ENCODE measurements at regions not wholly inside any gene's neighbourhood (a gene's known extent, or its start where the extent isn't known, plus 50 kb on each side); places are given as distances from the start of the nearest gene placed in this dataset.

DNA sequence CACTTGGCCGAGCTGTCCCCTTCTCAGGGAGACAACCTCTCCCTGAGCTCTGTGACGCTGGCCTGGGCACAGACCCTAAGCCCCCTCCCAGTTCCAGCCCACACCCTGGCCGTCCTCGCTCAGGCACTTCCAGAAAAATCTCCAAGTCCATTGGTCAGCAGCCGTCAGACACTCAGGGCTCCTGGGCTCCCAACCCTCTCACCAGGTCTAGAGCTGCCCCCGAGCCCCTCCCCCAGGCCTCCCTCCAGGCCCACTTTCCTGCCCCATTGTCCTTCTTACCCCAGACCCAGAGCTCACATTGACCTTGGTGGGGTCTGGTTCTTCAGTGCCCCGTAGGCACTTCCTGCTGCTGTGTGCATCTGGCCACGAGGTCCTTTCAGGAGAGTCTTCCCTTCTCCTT is 249.3 kb upstream of the RTL1 start:
- H3K27me3 ChIP-seq (ENCODE audit: insufficient read depth, low read length, poor library complexity), result no peaks in the 10 kb centered on the region
- H3K9me3 ChIP-seq (ENCODE audit: insufficient read depth, low read length, severe bottlenecking), result peaks cover 3% of the 10 kb centered on the region
- DNase-seq (no peak), ATAC-seq (ENCODE audit: insufficient read depth, low read depth) (no peak)
- no peak overlapping the region for H2AFZ ChIP-seq (ENCODE audit: low read depth, low read length)
- H3K36me3 ChIP-seq (ENCODE audit: insufficient read depth, low read length), result no peaks in the 10 kb centered on the region
- H3K4me1 ChIP-seq (ENCODE audit: insufficient read depth, low read length), result peaks cover 7% of the 10 kb centered on the region
- H3K4me3 ChIP-seq (ENCODE audit: low read depth in 1 of 2, low read length in 2 of 2), result no peak overlapping the region
- H3K4me2 ChIP-seq (ENCODE audit: insufficient read depth, low read length), result no peak overlapping the region
- no peaks in the 10 kb centered on the region for H3K79me2 ChIP-seq (ENCODE audit: insufficient read depth, low read length)
- H4K20me1 ChIP-seq (ENCODE audit: insufficient read depth, low read length), result no peaks in the 10 kb centered on the region
- TF ChIP-seq EZH2 (IDR thresholded peaks at IDR 0.05; ENCODE audit: borderline replicate concordance, low read depth, low read length, severe bottlenecking), result no peak
- TF ChIP-seq, protein P1, sequence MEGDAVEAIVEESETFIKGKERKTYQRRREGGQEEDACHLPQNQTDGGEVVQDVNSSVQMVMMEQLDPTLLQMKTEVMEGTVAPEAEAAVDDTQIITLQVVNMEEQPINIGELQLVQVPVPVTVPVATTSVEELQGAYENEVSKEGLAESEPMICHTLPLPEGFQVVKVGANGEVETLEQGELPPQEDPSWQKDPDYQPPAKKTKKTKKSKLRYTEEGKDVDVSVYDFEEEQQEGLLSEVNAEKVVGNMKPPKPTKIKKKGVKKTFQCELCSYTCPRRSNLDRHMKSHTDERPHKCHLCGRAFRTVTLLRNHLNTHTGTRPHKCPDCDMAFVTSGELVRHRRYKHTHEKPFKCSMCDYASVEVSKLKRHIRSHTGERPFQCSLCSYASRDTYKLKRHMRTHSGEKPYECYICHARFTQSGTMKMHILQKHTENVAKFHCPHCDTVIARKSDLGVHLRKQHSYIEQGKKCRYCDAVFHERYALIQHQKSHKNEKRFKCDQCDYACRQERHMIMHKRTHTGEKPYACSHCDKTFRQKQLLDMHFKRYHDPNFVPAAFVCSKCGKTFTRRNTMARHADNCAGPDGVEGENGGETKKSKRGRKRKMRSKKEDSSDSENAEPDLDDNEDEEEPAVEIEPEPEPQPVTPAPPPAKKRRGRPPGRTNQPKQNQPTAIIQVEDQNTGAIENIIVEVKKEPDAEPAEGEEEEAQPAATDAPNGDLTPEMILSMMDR (IDR thresholded peaks at IDR 0.05; ENCODE audit: borderline replicate concordance, extremely low read depth, low read length, poor library complexity, severe bottlenecking), result no peak
- no peak overlapping the region for H3K9ac ChIP-seq (ENCODE audit: low read depth, low read length)
- no peak overlapping the region for H3K27ac ChIP-seq (ENCODE audit: low read length)

DNA sequence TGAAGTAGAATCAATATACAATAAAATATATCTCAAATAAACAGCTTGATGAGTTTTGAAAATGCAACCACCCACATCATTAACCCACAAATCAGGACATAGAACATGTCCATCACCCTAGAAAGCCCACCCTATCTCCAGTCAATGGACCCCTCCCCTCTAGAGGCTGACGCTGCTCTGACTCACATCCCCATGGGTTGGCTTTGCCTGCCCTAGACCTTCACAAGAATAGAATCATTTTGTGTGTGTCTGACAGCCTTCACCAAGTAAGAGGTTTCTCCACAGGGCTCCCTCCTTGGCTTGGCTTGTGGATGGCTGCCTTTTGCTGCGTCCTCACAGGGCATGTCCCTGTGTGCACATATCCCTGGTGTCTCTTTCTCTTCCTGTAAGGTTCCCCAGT is 250.2 kb upstream of the RTL1 start:
- no peak overlapping the region for H2AFZ ChIP-seq (ENCODE audit: low read depth, low read length)
- no peaks in the 10 kb centered on the region for H3K36me3 ChIP-seq (ENCODE audit: insufficient read depth, low read length)
- H4K20me1 ChIP-seq (ENCODE audit: insufficient read depth, low read length), result no peaks in the 10 kb centered on the region
- no peak overlapping the region for H3K4me2 ChIP-seq (ENCODE audit: insufficient read depth, low read length)
- no peak overlapping the region for H3K27ac ChIP-seq (ENCODE audit: low read length)
- no peak overlapping the region for H3K4me3 ChIP-seq (ENCODE audit: low read depth in 1 of 2, low read length in 2 of 2)
- H3K9me3 ChIP-seq (ENCODE audit: insufficient read depth, low read length, severe bottlenecking), result peaks cover 3% of the 10 kb centered on the region
- no peak for TF ChIP-seq EZH2 (IDR thresholded peaks at IDR 0.05; ENCODE audit: borderline replicate concordance, low read depth, low read length, severe bottlenecking)
- TF ChIP-seq, protein P1 (IDR thresholded peaks at IDR 0.05; ENCODE audit: borderline replicate concordance, extremely low read depth, low read length, poor library complexity, severe bottlenecking), result no peak
- no peaks in the 10 kb centered on the region for H3K79me2 ChIP-seq (ENCODE audit: insufficient read depth, low read length)
- no peaks in the 10 kb centered on the region for H3K27me3 ChIP-seq (ENCODE audit: insufficient read depth, low read length, poor library complexity)
- ATAC-seq (ENCODE audit: insufficient read depth, low read depth) (no peak), DNase-seq (no peak)
- no peak overlapping the region for H3K9ac ChIP-seq (ENCODE audit: low read depth, low read length)
- H3K4me1 ChIP-seq (ENCODE audit: insufficient read depth, low read length), result no peaks in the 10 kb centered on the region

DNA sequence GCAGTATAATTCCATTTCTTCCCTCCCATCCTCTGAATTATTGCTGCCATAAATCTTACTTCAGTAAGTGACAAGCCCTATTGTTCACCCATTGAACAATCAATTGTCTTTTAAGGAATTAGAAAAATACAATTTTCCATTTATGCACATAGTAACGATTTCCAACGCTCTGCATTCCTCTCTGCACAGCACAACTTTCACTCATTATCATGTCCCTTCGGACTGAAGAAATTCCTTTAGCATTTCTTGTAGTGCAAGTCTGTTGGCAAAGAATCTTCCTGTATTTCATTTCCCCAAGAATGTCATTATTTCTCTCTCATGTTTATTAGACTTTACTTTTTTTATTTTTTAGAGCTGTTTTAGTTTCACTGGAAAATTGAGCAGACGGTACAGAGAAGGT is 252.1 kb upstream of the RTL1 start:
- H3K79me2 ChIP-seq (ENCODE audit: insufficient read depth, low read length), result no peaks in the 10 kb centered on the region
- no peak for TF ChIP-seq EZH2 (IDR thresholded peaks at IDR 0.05; ENCODE audit: borderline replicate concordance, low read depth, low read length, severe bottlenecking)
- TF ChIP-seq, protein P1 (IDR thresholded peaks at IDR 0.05; ENCODE audit: borderline replicate concordance, extremely low read depth, low read length, poor library complexity, severe bottlenecking), result no peak

DNA sequence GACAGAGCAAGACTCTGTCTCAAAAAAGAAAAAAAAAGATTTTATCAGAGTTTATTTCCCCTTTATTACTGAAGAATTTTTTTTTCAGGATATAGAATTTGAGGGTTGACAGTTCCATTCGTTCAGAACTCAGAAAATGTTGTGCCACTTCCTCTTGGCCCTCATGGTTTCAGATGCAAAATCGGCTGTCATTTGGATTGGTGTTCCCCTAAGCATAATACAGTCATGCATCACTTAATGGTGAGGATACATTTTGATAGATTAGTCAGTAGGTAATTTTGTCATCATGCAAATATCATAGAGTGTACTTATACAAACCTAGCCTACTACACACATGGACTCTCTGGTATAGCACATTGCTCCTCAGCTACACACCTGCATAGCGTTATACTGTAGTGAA is 263.9 kb upstream of the RTL1 start:
- H3K36me3 ChIP-seq (ENCODE audit: insufficient read depth, low read length), result no peaks in the 10 kb centered on the region
- TF ChIP-seq EZH2 (IDR thresholded peaks at IDR 0.05; ENCODE audit: borderline replicate concordance, low read depth, low read length, severe bottlenecking), result no peak
- TF ChIP-seq, protein P1 (IDR thresholded peaks at IDR 0.05; ENCODE audit: borderline replicate concordance, extremely low read depth, low read length, poor library complexity, severe bottlenecking), result no peak
- ATAC-seq (ENCODE audit: insufficient read depth, low read depth) (no peak), DNase-seq (no peak)
- no peak overlapping the region for H2AFZ ChIP-seq (ENCODE audit: low read depth, low read length)
- H3K79me2 ChIP-seq (ENCODE audit: insufficient read depth, low read length), result no peaks in the 10 kb centered on the region
- H3K4me1 ChIP-seq (ENCODE audit: insufficient read depth, low read length), result no peaks in the 10 kb centered on the region
- no peaks in the 10 kb centered on the region for H4K20me1 ChIP-seq (ENCODE audit: insufficient read depth, low read length)
- no peak overlapping the region for H3K9ac ChIP-seq (ENCODE audit: low read depth, low read length)
- no peak overlapping the region for H3K4me3 ChIP-seq (ENCODE audit: low read depth in 1 of 2, low read length in 2 of 2)
- H3K27ac ChIP-seq (ENCODE audit: low read length), result no peak overlapping the region
- H3K27me3 ChIP-seq (ENCODE audit: insufficient read depth, low read length, poor library complexity), result no peaks in the 10 kb centered on the region
- H3K4me2 ChIP-seq (ENCODE audit: insufficient read depth, low read length), result no peak overlapping the region
- peaks cover 10% of the 10 kb centered on the region for H3K9me3 ChIP-seq (ENCODE audit: insufficient read depth, low read length, severe bottlenecking)

More for the DNA sequence above, 252.1 kb upstream of the RTL1 start:
- Histone ChIP-seq H3K9ac (ENCODE audit: low read depth, low read length) (no peak overlapping the region), H3K36me3 (ENCODE audit: insufficient read depth, low read length) (no peaks in the 10 kb centered on the region), H2AFZ (ENCODE audit: low read depth, low read length) (no peak overlapping the region), H3K4me3 (ENCODE audit: low read depth in 1 of 2, low read length in 2 of 2) (no peak overlapping the region), H3K4me1 (ENCODE audit: insufficient read depth, low read length) (no peaks in the 10 kb centered on the region), H3K27ac (ENCODE audit: low read length) (no peak overlapping the region), H4K20me1 (ENCODE audit: insufficient read depth, low read length) (no peaks in the 10 kb centered on the region), H3K4me2 (ENCODE audit: insufficient read depth, low read length) (no peak overlapping the region), H3K9me3 (ENCODE audit: insufficient read depth, low read length, severe bottlenecking) (peaks cover 3% of the 10 kb centered on the region), H3K27me3 (ENCODE audit: insufficient read depth, low read length, poor library complexity) (no peaks in the 10 kb centered on the region)
- DNase-seq (no peak), ATAC-seq (ENCODE audit: insufficient read depth, low read depth) (no peak)
